ENCODE measurements at regions not wholly inside any gene's neighbourhood (a gene's known extent, or its start where the extent isn't known, plus 50 kb on each side); places are given as distances from the start of the nearest gene placed in this dataset.

DNA sequence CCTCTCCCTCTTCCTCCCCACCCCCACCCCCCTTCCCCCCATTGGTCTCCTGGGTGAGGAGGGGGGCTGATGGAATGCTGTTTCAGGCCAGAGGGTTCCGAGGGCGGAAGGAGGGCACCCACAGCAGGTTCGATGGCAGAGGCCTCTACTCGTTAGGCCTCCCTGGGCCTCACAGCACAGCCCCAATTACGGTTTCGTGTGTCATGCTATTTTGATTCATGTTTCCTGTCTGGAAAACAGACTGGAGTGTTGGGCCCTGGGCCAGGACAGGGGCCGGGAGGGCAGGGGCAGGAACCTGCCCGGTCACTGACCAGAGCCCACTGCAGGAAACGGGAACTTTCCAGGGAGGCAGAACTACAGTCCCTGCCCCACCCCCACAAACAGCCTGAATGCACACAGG, 138.2 kb downstream of the C16orf95 start:
- Histone ChIP-seq H3K4me1 (peaks cover 8% of the 10 kb centered on the region; the same call in 2 of the 3 replicates), H3K4me2 (no peak overlapping the region), H3K27ac (peak overlapping the region in 1 of 2 experiments; percentile 41; a peak in 2 of 6 replicates), H3K9me3 (no peaks in the 10 kb centered on the region), H3K4me3 (no peak overlapping the region)
- TF ChIP-seq ZSCAN20 (CRISPR knock-in tag; IDR thresholded peaks at IDR 0.05) (no peak), ZNF302 (CRISPR knock-in tag; IDR thresholded peaks at IDR 0.05) (no peak), RARB (CRISPR knock-in tag; IDR thresholded peaks at IDR 0.05) (no peak), SREBF2 (IDR thresholded peaks at IDR 0.05) (no peak), ZC3H11A (IDR thresholded peaks at IDR 0.05) (no peak), TP53 (CRISPR knock-in tag; IDR thresholded peaks at IDR 0.05) (no peak), MYC (IDR thresholded peaks at IDR 0.05; ENCODE audit: borderline replicate concordance, low read length) (no peak), FOXS1 (CRISPR knock-in tag; IDR thresholded peaks at IDR 0.05) (no peak), JUN (IDR thresholded peaks at IDR 0.05) (no peak), TFCP2L1 (CRISPR knock-in tag; IDR thresholded peaks at IDR 0.05) (no peak)
- TF ChIP-seq, protein P1, sequence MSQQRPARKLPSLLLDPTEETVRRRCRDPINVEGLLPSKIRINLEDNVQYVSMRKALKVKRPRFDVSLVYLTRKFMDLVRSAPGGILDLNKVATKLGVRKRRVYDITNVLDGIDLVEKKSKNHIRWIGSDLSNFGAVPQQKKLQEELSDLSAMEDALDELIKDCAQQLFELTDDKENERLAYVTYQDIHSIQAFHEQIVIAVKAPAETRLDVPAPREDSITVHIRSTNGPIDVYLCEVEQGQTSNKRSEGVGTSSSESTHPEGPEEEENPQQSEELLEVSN (IDR thresholded peaks at IDR 0.05; ENCODE audit: borderline replicate concordance, low read depth) = no peak
- TF ChIP-seq, protein P2, sequence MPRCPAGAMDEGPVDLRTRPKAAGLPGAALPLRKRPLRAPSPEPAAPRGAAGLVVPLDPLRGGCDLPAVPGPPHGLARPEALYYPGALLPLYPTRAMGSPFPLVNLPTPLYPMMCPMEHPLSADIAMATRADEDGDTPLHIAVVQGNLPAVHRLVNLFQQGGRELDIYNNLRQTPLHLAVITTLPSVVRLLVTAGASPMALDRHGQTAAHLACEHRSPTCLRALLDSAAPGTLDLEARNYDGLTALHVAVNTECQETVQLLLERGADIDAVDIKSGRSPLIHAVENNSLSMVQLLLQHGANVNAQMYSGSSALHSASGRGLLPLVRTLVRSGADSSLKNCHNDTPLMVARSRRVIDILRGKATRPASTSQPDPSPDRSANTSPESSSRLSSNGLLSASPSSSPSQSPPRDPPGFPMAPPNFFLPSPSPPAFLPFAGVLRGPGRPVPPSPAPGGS (IDR thresholded peaks at IDR 0.05) = no peak
- 84% methylated on average over 9 of the region's 9 CpGs for WGBS (ENCODE audit: missing lambda C conversion rate)
- ChIA-PET CTCF (interaction anchor here (0.6 kb wide), 1 partner anchor 29 kb away, joined by 3 read pairs; no protein-coding TSS in a partner anchor), POLR2A (no interaction called here)
- ATAC-seq (no peak), DNase-seq (ENCODE audit: low read depth in 1 of 2, low spot score in 1 of 2) (no peak), FAIRE-seq (no peak)

DNA sequence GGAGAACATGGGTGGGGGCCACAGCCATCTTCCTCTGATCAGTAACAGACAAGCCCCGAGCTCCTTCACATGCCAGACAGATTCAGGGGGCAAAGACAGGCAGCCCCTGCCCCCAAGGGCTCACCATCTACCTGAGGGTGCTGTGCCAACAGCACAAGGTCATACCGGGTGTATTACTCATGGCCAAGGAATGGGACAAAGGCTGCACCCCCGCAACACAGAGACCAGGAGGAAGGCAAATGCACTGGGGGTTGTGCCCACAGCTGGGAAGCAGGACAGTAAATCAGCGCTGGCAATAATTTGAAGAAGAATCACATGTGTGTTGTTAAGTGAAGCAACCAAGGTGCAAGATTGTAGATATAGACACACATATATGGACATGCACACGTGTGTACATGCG, 137.1 kb downstream of the C16orf95 start:
- POLR2A ChIA-PET = no interaction called here

More for the DNA sequence above, 137.1 kb downstream of the C16orf95 start:
- 54% methylated on average over 5 of the region's 6 CpGs for WGBS (ENCODE audit: missing lambda C conversion rate)
- no peak for DNase-seq (ENCODE audit: low read depth in 1 of 2, low spot score in 1 of 2)
- peak overlapping the region in 1 of 2 experiments; percentile 20; a peak in 2 of 6 replicates for H3K27ac ChIP-seq
- CTCF ChIA-PET = no interaction called here
- no peak overlapping the region for H3K4me3 ChIP-seq
- TF ChIP-seq, protein P3, sequence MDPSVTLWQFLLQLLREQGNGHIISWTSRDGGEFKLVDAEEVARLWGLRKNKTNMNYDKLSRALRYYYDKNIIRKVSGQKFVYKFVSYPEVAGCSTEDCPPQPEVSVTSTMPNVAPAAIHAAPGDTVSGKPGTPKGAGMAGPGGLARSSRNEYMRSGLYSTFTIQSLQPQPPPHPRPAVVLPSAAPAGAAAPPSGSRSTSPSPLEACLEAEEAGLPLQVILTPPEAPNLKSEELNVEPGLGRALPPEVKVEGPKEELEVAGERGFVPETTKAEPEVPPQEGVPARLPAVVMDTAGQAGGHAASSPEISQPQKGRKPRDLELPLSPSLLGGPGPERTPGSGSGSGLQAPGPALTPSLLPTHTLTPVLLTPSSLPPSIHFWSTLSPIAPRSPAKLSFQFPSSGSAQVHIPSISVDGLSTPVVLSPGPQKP (IDR thresholded peaks at IDR 0.05; ENCODE audit: low read depth, low read length) = no peak
- no peak for TF ChIP-seq ZSCAN20 (CRISPR knock-in tag; IDR thresholded peaks at IDR 0.05)
- no peak for TF ChIP-seq MYC (IDR thresholded peaks at IDR 0.05; ENCODE audit: borderline replicate concordance, low read length)
- TF ChIP-seq FOSB (CRISPR knock-in tag; IDR thresholded peaks at IDR 0.05) = no peak
- no peak for TF ChIP-seq RARB (CRISPR knock-in tag; IDR thresholded peaks at IDR 0.05)
- no peak for TF ChIP-seq KDM1A (IDR thresholded peaks at IDR 0.05; ENCODE audit: low read depth)
- TF ChIP-seq ESRRA (IDR thresholded peaks at IDR 0.05; ENCODE audit: borderline replicate concordance, low read length) = no peak
- TF ChIP-seq, protein P4, sequence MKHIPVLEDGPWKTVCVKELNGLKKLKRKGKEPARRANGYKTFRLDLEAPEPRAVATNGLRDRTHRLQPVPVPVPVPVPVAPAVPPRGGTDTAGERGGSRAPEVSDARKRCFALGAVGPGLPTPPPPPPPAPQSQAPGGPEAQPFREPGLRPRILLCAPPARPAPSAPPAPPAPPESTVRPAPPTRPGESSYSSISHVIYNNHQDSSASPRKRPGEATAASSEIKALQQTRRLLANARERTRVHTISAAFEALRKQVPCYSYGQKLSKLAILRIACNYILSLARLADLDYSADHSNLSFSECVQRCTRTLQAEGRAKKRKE (CRISPR knock-in tag; IDR thresholded peaks at IDR 0.05; ENCODE audit: low read depth) = no peak
- no peak for TF ChIP-seq CHD4 (IDR thresholded peaks at IDR 0.05; ENCODE audit: borderline replicate concordance)
- TF ChIP-seq RAD21 (conservative IDR thresholded peaks at IDR 0.05 in 1 of 2, IDR thresholded peaks at IDR 0.05 in 1 of 2) = no peak
- no peak for TF ChIP-seq PBX3 (IDR thresholded peaks at IDR 0.05)
- no peak for TF ChIP-seq GATA3 (IDR thresholded peaks at IDR 0.05; ENCODE audit: borderline replicate concordance)
- no peak for TF ChIP-seq HOXA7 (CRISPR knock-in tag; IDR thresholded peaks at IDR 0.05)
- no peaks in the 10 kb centered on the region for H3K9me3 ChIP-seq
- peak overlapping the region; percentile 36; the same call in 2 of the 3 replicates for H3K4me2 ChIP-seq
- no peak for ATAC-seq
- H3K4me1 ChIP-seq = peaks cover 8% of the 10 kb centered on the region; the same call in 2 of the 3 replicates
- no peak for FAIRE-seq

Data from A549 (cell line).